HepG2 (cell line): ENCODE measurements at regions not wholly inside any gene's neighbourhood (a gene's known extent, or its start where the extent isn't known, plus 50 kb on each side); places are given as distances from the start of the nearest gene placed in this dataset.

Source experiments
- ATAC-seq: fragments of 200-7000 bp; cut with Tn5 transposase; 3 replicates; pipeline ENCODE4 v1.9.1; 2020; ENCODE audit warnings: mild to moderate bottlenecking, moderate library complexity
- BruUV-seq: library from RNA; stranded (reverse); fragments of 400-500 nt; replicated peaks from 2 replicates; lab custom pipeline; 2021; lab: Mats Ljungman, UMichigan
- CTCF ChIA-PET: fragments of 300-600 bp; formaldehyde crosslinking; extraction: SDS; loops from one replicate; lab custom pipeline; 2021; ENCODE audit warnings: low total read pairs, inconsistent platforms, low intra/inter-chr PET ratio; lab: Yijun Ruan, JAX
- POLR2A ChIA-PET: fragments of 350-600 bp; sonication (Branson Sonifier 250); formaldehyde crosslinking; loops from one replicate; lab custom pipeline; 2020; ENCODE audit warnings: antibody characterized with exemption, inconsistent platforms; lab: Yijun Ruan, JAX
- DNase-seq: peaks from one replicate; pipeline ENCODE4 v3.0.0-alpha.2; 2015; ENCODE audit warnings: low spot score
- FAIRE-seq: peaks from 3 replicates; lab custom pipeline; 2011; peaks lifted over from hg19 to GRCh38; lab: Jason Lieb, UNC
- H2AFZ ChIP-seq: one replicate; pipeline ENCODE4 v1.6.1; 2011; ENCODE audit warnings: low read length, inconsistent platforms
- H3K27ac ChIP-seq: fragments of 300-600 bp; 3 replicates; pipeline ENCODE4 v1.8.0; 2011; ENCODE audit warnings: mixed run types, mild to moderate bottlenecking, mixed read lengths, low read length, inconsistent platforms; ENCODE audit not compliant: insufficient read depth; ENCODE audit errors: extremely low read length
- H3K27me3 ChIP-seq, 2 experiments: fragments of 200-600 bp in 1 of 2; 2 replicates in 1 of 2; 3 replicates in 1 of 2; pipeline versions ENCODE4 v1.6.0 to v1.8.0; 2011; ENCODE audit warnings: low read length in 2 of 2, mild to moderate bottlenecking in 2 of 2, moderate library complexity in 2 of 2, inconsistent platforms in 1 of 2; ENCODE audit not compliant: insufficient read depth in 2 of 2, control insufficient read depth in 1 of 2
- H3K36me3 ChIP-seq, 2 experiments: fragments of 200-600 bp in 1 of 2; replicated peaks in 1 of 2; 2 replicates in 1 of 2; 3 replicates in 1 of 2; pipeline versions ENCODE4 v1.5.1 to v1.8.0; 2011; ENCODE audit warnings: low read length in 2 of 2, inconsistent platforms in 1 of 2; ENCODE audit not compliant: insufficient read depth in 2 of 2, control insufficient read depth in 1 of 2
- H3K4me1 ChIP-seq: 2 replicates; pipeline ENCODE4 v1.5.1; 2012; ENCODE audit warnings: low read length, inconsistent platforms; ENCODE audit not compliant: insufficient read depth
- H3K4me2 ChIP-seq: 2 replicates; pipeline ENCODE4 v1.6.0; 2011; ENCODE audit warnings: low read depth, low read length, inconsistent platforms
- H3K4me3 ChIP-seq, 3 experiments: fragments of 200-600 bp in 1 of 3; sonication (generic), shearing (Covaris generic) in 1 of 3; replicated peaks in 1 of 3; 2 replicates each; pipeline ENCODE4 v1.5.1; 2011 to 2016; ENCODE audit warnings: low read length in 3 of 3, inconsistent platforms in 2 of 3, low read depth in 2 of 3, mild to moderate bottlenecking in 2 of 3, control low read depth in 1 of 3, mixed read lengths in 1 of 3; ENCODE audit not compliant: insufficient read depth in 1 of 3
- H3K79me2 ChIP-seq: one replicate; pipeline ENCODE4 v1.6.1; 2011; ENCODE audit warnings: low read length, inconsistent platforms; ENCODE audit not compliant: insufficient read depth
- H3K9ac ChIP-seq: 2 replicates; pipeline ENCODE4 v1.6.0; 2011; ENCODE audit warnings: mild to moderate bottlenecking, low read depth, low read length, inconsistent platforms; ENCODE audit not compliant: insufficient read depth
- H3K9me3 ChIP-seq: 2 replicates; pipeline ENCODE4 v1.5.1; 2012; ENCODE audit warnings: mild to moderate bottlenecking, low read length
- H4K20me1 ChIP-seq: 2 replicates; pipeline ENCODE4 v1.6.0; 2011; ENCODE audit warnings: inconsistent platforms, mild to moderate bottlenecking, low read length, moderate library complexity; ENCODE audit not compliant: insufficient read depth
- ARID4A ChIP-seq: sonication (generic); formaldehyde crosslinking; IDR thresholded peaks from 2 replicates; pipeline ENCODE4 v1.5.0; 2020; ENCODE audit warnings: mild to moderate bottlenecking, missing genetic modification reagents, borderline replicate concordance
- HNF1A ChIP-seq, 2 experiments: sonication (generic) in 1 of 2; formaldehyde crosslinking in 1 of 2; IDR thresholded peaks; 2 replicates each; pipeline versions ENCODE4 v1.4.0 to v1.6.1; 2016 to 2020; ENCODE audit warnings: borderline replicate concordance in 1 of 2, low read depth in 1 of 2, mild to moderate bottlenecking in 1 of 2, missing genetic modification reagents in 1 of 2
- RNF219 ChIP-seq: sonication (generic); formaldehyde crosslinking; IDR thresholded peaks from 2 replicates; pipeline ENCODE4 v1.5.0; 2020; ENCODE audit warnings: mild to moderate bottlenecking, missing genetic modification reagents
- SMAD3 ChIP-seq: sonication (generic); formaldehyde crosslinking; IDR thresholded peaks from 2 replicates; pipeline ENCODE4 v1.4.0; 2020; ENCODE audit warnings: missing genetic modification reagents
- SP1 ChIP-seq, 2 experiments: fragments of 450-650 bp in 1 of 2; sonication (generic) in 1 of 2; formaldehyde crosslinking in 1 of 2; IDR thresholded peaks; 2 replicates each; pipeline versions ENCODE4 v1.4.0 to v1.6.1; 2016 to 2020; ENCODE audit warnings: missing genetic modification reagents in 1 of 2
- ZFP41 ChIP-seq: sonication (generic); formaldehyde crosslinking; IDR thresholded peaks from 2 replicates; pipeline ENCODE4 v1.4.0; 2020; ENCODE audit warnings: mild to moderate bottlenecking, missing genetic modification reagents, borderline replicate concordance
- ZNF232 ChIP-seq: sonication (generic); formaldehyde crosslinking; IDR thresholded peaks from 2 replicates; pipeline ENCODE4 v1.4.0; 2020; ENCODE audit warnings: missing genetic modification reagents, borderline replicate concordance
- ZNF761 ChIP-seq: sonication (generic); formaldehyde crosslinking; conservative IDR thresholded peaks from 2 replicates; pipeline ENCODE4 v1.4.0; 2020; ENCODE audit warnings: mild to moderate bottlenecking, missing genetic modification reagents
- ZNF878 ChIP-seq: sonication (generic); formaldehyde crosslinking; IDR thresholded peaks from 2 replicates; pipeline ENCODE4 v1.8.1; 2023; ENCODE audit warnings: mild to moderate bottlenecking, missing genetic modification reagents, moderate library complexity
- WGBS: methylation state at CpG from one replicate; pipeline ENCODE4 v1.1.6; 2017; ENCODE audit warnings: low lambda C conversion rate; 5-methylcytosine and 5-hydroxymethylcytosine counted together
- in situ Hi-C: cut with HindIII; loops from 2 replicates; pipeline ENCODE4 v1.10.0; 2017; ENCODE audit warnings: low pct_unique_long_range_greater_than_20kb; ENCODE audit not compliant: extremely low pct_ligation_motif_present
- intact Hi-C: fragments of 100-400 bp; cut with micrococcal nuclease; formaldehyde crosslinking; loops from one replicate; pipeline ENCODE4 v1.10.0; 2022; ENCODE audit not compliant: unreplicated experiment
- TF ChIP-seq, protein P1 (sequence below): sonication (generic); formaldehyde crosslinking; IDR thresholded peaks from 2 replicates; pipeline ENCODE4 v1.5.0; 2020; ENCODE audit warnings: missing genetic modification reagents

DNA sequence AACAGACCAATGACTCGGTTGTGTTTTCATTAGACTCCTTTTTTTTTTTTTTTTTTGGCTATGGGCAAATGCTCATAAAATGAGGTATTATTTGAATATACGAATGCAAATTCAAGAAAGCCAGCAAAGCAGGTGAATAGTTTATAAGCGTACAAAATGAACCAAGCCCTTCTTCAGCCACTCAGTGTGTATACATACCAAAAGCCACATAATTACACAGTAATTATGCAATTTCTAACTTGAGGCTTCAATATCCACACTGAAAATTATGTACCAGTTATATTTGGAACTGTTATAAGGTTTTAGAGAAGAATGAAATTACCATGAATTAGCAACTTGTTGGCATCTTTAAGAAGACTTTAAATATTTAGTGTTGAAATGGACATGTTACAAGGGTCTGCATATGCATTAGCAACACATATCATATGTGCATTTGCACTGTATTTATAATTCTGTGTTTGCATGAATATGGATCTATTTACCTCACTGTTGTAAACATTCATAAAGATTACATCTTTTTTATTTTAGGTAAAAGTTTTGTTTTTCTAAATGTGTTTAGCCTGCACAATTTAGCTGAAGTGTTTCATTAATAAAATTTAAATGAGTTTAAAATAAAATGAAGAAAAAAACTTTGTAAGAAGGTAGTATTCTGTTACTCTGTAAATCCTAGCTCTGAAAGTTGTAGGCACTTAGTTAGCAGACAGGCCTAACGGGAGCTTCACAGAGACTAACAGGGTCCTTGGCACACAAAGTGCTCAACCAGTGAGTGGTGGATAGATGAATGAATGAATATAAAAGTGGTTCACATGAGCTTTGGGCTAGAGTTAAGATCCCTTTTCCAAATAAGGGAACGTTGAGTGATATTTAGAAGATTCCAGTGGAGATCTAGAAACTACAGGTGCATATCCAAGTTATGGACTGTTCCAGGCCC is 241.0 kb upstream of the NFIA start:
- ATAC-seq: no peak
- no peak overlapping the region for H3K27ac ChIP-seq
- DNase-seq: no peak
- no peaks in the 10 kb centered on the region for H3K36me3 ChIP-seq
- H3K4me2 ChIP-seq: no peak overlapping the region
- no peaks in the 10 kb centered on the region for H3K27me3 ChIP-seq
- TF ChIP-seq ZFP41 (CRISPR knock-in tag) (no peak), HNF1A (IDR thresholded peaks at IDR 0.05; ENCODE audit: low read depth) (no peak), HNF1A (CRISPR knock-in tag; IDR thresholded peaks at IDR 0.05; ENCODE audit: borderline replicate concordance) (no peak), ZNF232 (CRISPR knock-in tag) (no peak), RNF219 (CRISPR knock-in tag) (no peak), ZNF761 (CRISPR knock-in tag) (no peak), ARID4A (CRISPR knock-in tag) (no peak), SMAD3 (CRISPR knock-in tag) (no peak), SP1 (IDR thresholded peaks at IDR 0.05) (no peak), SP1 (CRISPR knock-in tag; IDR thresholded peaks at IDR 0.05) (no peak), ZNF878 (no peak)
- TF ChIP-seq, protein P1, sequence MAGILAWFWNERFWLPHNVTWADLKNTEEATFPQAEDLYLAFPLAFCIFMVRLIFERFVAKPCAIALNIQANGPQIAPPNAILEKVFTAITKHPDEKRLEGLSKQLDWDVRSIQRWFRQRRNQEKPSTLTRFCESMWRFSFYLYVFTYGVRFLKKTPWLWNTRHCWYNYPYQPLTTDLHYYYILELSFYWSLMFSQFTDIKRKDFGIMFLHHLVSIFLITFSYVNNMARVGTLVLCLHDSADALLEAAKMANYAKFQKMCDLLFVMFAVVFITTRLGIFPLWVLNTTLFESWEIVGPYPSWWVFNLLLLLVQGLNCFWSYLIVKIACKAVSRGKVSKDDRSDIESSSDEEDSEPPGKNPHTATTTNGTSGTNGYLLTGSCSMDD (CRISPR knock-in tag): no peak
- TF ChIP-seq, all 625 proteins: peak for 0
- ChIA-PET POLR2A (no interaction called here), CTCF (no interaction called here)
- Histone ChIP-seq H3K4me1 (no peaks in the 10 kb centered on the region), H3K9me3 (no peaks in the 10 kb centered on the region), H4K20me1 (no peaks in the 10 kb centered on the region), H3K9ac (no peak overlapping the region), H3K79me2 (no peaks in the 10 kb centered on the region), H2AFZ (no peak overlapping the region), H3K4me3 (no peak overlapping the region)
- intact Hi-C loops (no loop called here), in situ Hi-C loops (no loop called here)
- WGBS: 45% methylated on average over 5 of the region's 5 CpGs
- FAIRE-seq: no peak
- BruUV-seq: no TSS peak
